OCI-LY3 (cell line): ENCODE measurements at regions not wholly inside any gene's neighbourhood (a gene's known extent, or its start where the extent isn't known, plus 50 kb on each side); places are given as distances from the start of the nearest gene placed in this dataset.

ENCODE experiments used
- CTCF ChIP-seq: fragments of 200-600, 300-600 bp; sonication (generic); IDR thresholded peaks from 2 replicates; pipeline ENCODE4 v1.5.1; 2014; ENCODE audit warnings: antibody characterized with exemption, low read length, low read depth
- EZH2phosphoT487 ChIP-seq: fragments of 200-600 bp; shearing (Covaris generic); IDR thresholded peaks from 2 replicates; pipeline ENCODE4 v1.6.1; 2018; ENCODE audit warnings: antibody characterized with exemption, mixed run types, low read depth

DNA sequence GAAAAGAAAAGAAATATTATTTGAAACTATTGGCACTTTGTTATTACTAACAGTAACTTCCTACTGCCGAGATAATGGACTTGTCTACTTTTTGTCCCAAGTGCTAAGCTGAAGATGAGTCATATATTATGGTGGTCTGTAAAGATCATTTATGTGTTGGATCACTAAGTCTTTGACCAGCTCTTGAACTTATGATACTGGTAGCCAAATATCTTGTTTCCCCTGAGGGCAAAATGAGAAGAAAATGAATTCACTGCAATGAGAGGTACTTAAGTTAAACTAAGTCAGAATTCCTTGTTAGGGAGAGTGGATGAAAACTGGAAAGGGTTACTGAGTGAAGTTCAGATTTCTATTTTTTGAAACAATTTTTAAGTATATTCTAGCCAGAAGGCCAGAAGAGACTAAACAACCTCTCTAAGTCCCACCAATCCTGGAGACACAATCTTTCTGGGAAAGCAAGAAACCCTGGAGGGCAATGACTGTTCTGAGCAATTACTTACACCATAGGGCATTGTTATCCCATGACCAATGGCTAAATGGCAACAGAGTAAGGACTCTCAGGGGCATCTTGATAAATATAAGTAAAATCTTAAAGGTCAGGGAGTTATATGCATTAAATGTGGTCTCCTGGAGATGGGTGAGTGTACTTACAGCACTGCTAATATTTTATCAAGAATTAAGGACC, 287.7 kb downstream of the STIM2 start:
- TF ChIP-seq CTCF (no peak), EZH2phosphoT487 (no peak)
